NCI-H2171 (cell line): ENCODE measurements at regions not wholly inside any gene's neighbourhood (a gene's known extent, or its start where the extent isn't known, plus 50 kb on each side); places are given as distances from the start of the nearest gene placed in this dataset.

Experiments used
- DNase-seq: peaks from one replicate; lab custom pipeline; 2025; lab: John Stamatoyannopoulos, UW

DNA sequence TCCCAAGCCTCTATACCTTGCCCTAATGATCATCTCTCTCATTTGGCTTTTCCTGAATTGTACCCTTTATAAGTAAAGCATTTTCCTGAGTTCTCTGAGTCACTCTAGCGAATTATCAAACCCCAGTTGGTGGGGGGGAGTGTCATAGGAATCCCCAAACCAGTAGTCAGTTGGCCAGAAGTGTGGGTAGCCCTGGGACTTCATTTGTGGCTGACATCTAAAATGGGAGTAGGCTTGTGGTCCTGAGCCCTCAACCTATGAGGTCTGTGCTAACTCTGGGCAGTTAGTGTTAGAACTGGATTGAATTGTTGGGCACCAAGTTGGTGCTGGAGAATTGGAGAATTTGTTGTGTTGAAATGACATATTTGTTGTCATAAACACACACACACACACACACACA, 91.3 kb downstream of the BBS10 start:
- no peak for DNase-seq

DNA sequence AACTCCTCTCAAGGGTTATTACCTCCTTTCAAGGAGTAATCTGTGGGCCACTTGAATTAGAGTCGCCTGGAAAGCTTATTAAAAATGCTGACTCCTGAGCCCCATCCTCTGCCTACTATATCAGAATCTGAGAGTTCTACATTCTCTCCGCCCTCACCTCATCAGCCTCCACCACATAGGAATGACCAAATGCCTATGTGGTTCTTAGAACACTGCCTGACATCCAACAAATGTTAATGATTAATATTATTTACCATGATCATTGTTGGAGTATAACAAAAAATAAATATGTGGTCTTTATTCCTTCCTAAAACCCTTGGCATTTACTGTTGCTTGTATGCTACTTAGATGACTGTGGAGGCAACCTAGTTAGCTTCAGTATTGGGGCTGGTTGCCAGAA, 91.9 kb downstream of the BBS10 start:
- DNase-seq = no peak

DNA sequence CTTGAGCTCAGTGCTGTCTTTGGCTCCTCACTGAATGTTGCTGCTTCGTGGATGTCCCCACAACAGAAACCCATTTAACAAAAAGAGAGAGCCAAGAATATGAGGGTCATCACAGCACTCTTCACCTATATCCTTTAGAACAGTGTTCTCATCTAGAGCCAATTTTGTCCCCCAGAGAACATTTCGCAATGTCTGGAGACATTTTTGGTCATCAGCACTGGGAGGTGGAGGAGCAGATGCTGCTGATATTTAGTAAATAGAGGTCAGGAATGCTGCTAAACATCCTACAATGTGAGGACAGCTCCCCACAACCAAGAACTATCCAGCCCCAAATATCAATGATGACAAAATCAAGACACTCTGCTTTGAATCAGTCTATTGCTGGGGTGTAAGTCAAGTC, 92.5 kb downstream of the BBS10 start:
- no peak for DNase-seq

DNA sequence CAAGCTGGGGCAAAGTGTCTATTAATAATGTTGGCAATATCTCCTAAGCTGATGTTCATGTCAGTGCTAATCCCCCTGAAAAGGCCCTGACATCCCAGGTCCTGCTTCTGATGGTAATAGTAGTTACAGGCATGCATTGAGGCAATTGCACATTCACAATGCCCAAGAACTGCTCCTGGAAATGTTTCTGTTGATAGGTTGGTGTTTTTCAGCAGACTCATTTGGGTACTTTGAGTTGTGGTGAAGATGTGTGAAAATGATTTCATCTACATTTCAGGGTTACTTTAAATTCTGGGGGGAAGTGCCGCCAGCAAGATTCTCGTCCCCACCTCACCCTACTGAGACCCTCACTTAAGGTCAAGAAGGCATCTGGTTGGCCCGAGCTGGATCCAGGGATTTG, 92.9 kb downstream of the BBS10 start:
- no peak for DNase-seq

DNA sequence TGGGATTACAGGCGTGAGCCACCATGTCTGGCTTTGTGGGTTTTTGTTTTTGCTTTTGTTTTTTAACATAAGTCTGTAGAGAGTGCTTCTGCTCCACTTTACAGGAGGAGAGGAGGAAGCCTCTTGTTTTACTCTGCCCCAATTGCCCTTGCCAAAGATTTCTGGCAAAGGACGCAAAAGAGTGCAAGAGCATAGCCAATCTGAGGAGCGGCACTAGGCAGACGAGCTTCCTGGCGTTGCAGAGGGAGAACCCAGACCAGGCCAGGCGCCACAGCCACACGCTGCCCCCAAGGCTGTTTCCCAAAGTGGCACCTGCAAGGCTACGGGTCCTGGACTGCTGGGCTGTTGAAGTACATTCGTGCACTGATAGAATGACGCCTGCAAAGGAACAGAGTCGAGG, 96.2 kb downstream of the BBS10 start:
- DNase-seq = no peak

DNA sequence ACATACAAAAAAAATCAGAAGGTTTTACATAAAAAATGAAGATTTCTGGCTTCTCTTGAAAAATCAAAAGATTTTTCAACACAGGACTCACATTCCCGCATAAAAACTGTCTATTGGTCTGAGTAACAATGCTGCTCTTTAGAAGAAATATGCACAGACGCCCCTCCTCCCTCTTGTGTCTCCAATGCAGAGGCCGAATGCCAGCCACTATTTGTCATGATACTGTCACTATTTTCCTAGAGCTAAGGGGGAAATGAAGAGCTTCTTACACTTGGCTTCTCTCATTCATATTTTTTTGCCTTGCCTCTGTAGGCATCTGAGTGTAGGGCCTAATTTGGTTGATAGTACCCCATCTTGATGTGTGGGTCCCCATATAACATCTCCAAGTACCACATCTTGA, 98.0 kb downstream of the BBS10 start:
- DNase-seq = no peak

DNA sequence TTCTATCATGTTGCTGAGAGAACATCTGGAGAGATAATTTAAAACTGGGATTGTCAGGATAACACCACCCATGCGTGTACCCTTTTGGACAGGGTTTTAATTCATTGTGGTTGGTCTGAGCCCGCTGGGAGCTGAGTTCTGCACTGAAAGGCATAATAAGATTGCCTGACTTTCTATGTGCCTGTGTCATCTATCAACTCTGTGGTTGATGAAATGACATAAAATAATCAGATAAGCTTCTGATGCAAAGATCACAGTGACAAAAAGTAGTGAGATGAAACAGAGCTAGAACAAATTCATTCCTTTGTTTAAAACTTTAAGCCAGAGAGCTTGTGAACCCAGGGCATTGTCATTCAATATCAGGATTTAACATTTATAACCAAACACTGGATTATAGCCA, 98.7 kb downstream of the BBS10 start:
- DNase-seq = no peak

DNA sequence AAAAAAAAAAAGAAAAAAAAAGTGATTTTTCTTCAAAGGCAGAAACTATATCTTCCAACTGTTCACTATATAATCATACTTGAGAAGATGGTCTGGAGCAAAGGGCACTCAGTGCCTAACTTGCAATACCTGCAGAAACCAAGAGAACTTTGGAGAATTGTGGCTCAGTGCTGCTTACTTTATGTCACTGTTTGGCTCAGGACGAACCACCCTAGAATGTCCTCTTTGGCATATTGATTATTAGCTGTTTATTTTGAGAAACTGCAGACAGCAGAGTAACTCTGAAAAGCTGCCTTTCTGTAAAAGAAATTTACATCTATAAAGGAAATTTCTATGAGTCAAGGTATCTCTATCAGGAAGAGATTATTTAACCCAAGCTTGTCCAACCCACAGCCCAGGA, 100.2 kb downstream of the BBS10 start:
- DNase-seq = no peak

DNA sequence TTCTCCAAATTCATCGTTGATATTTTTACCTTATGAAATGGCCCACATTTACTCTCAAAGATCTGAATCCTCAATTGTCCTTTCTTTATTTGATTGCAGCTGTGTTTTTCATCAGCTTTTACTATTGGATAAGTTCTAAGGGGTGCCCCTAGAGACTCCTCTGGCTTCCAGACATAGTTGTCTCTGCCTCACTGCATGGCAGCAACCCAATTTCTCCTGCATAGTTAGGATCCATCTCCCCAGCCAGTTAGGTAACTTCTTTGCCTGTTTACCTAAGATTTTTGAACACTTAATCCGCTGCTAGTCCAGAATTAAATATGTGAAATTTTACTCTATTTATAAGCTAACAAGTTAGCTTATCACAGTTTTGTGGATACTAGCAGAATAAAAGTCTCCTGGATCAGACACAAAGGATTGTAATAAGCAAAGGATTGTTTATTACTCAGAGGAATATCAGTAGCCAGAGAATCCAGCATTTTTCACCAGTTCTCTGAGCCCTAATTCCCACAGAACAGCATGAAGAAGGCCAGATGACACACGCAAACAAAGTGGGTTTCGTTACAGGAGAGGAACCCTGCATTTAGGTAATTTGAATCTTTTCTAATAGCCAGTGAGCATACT, 101.1 kb downstream of the BBS10 start:
- no peak for DNase-seq

DNA sequence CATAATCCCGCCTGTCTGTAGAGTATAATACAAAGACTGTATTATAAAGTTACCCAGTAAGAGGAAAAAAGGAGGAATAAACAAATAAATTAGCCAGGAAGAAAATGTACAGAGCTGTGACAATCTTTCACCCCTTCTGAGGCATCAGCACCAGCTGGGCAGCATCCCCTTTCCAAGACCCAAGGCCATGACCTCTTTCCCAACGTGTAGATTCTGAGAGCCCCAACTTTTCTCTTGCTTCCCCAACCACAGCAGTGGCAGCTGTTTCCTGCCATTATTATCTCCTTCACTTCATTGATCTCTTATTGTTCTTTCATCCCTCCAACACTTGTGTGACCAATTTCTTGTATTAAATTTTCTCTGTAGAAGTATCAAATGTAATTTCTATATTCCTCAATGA, 101.6 kb downstream of the BBS10 start:
- no peak for DNase-seq

DNA sequence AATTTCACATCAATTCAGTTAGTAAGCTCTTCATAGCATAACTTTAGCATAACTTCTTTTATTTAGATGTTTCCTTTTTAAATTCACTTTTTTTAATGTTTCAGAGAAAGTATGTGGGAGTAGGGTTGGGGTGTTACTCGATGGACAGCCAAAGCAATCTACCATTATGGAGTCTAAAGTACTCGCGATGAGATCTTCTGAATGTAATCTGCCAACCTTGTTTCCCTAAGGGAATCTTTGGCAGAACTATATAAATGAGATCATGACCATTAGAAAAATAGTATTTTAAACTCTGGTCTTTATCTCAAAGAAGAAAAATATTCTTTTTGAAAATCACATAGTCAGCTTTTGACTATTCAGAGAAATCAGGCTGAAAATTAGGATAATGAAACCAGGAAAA, 103.9 kb downstream of the BBS10 start:
- no peak for DNase-seq

DNA sequence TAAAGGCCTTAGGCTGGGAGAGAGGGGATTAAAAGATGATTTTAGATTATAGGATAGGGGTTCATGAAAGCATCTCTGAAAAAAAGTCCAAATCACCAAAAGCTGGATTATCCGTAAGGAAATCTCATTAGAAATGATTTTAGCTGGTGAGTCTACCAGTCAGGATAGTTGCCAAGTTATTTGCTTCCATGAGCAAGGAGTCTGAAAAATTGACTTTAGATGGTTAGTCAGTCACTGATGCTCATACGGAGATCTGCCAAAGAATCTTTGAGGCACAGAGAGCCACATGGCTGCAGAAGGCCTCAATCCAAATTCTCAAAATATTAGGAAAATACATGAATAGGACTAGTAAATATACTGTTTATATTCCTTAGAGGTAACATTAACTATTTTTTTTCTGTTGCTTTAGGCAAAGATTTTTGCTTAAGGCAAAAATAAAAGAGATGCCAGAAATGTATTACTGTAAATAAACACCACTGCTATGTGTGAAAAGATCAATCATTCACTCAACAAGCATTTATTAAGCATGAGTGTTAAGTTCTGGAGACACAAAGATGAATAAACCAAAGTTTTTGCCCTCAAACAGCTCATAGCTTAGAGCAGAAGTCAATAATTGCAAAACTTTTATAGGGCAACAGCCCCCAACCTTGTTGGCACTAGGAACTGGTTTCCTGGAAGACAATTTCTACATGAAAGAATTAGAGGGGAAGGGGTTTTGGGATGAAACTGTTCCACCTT, 105.2 kb downstream of the BBS10 start:
- no peak for DNase-seq

DNA sequence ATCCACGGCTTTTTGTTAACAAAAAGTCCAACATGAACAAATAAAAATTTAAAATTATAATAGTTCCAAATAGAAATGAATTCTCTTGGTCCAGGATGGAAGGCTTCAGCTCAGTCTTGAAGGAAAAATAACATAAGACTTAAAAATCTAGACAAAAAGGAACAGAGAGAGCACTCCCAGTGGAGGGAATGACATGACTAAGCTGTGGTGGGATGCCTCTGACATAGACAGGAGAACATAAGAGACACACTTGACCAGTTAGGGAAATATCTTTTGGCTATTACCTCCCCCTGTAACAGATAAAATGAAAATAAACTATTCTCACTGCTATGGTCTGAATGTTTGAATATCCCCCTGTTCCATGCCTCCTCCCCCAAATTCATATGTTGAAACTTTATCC, 106.8 kb downstream of the BBS10 start:
- DNase-seq = no peak

DNA sequence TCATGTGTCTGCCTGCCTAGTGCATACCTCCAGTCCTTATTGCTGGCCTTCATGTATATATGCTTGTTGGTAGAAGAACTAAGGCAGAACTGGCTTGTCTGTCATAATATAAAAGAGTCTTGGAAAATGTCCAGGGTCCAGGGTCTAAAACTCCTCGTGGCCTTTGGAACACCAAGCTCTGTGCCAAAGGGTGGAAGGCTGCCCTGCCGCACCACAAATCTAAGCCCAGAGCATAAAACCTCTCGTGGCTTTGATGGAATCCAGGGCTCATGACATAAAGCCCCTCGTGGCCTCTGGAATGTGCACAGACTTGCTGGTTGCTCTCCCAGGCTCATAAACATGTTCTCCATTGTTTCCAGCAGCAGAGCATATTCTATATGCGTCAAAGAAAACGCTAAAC, 107.9 kb downstream of the BBS10 start:
- no peak for DNase-seq

DNA sequence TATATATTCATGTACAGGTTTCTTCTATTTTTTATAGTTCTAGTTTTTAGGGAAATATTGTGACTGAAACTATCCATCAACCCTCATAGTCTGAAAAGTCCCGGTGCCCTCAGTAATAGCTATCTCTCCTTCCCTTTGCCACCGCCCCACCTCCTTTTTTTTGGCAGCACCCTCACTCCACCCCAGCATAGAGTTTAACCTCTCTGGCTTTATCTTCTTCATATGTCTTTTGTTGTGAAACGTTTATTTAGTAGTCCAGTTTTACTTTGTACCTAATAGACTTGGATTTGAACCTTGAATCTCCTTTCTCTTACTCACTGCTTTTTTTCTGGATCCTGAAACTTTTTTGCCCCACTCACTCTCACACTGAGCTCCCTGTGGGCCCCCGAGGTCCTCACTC, 109.5 kb downstream of the BBS10 start:
- DNase-seq = no peak

DNA sequence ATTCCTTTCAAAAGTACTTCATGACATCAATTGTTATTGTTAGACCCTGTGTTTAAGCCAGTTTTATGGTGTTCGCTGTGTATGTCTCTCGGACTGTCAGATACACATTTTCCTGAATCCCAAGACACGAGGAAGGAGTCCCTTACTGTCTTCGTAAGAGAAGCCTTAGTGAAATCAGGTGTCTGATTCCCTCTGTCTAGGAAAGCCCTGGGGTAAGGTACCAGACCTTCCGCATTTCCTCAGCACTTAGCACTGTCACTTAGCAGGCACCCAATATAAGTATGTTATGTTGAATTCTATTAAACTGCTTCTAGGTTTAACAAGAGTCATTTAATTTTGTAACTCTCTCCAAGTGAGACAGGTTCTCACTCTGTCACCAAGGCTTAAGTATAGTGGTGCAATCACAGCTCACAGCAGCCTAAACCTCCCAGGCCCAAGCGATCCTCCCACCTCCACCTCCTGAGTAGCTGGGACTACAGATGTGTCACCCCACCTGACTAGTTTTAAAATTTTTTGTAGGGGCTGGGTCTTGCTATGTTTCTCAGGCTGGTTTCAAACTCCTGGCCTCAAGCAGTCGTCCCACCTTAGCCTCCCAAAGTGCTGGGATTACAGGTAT, 111.0 kb downstream of the BBS10 start:
- DNase-seq = no peak

DNA sequence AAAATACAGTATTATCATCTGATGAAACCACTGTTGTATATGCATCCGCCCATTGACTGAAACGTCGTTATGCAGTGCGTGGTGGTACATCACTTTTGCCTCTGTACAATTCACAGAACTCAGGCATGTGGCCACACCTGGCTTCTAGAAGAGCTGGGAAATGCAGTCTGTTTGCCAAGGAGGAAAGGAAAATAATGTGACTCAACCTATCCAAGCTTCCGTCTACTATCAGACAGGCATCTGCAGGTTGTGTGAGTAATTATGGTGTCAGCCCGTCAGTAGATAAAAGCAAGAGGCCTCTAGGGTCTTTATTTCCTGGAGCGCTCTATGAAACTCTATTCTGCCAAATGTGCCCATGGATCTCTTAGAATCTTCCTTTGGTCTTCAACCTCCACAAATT, 111.6 kb downstream of the BBS10 start:
- no peak for DNase-seq

DNA sequence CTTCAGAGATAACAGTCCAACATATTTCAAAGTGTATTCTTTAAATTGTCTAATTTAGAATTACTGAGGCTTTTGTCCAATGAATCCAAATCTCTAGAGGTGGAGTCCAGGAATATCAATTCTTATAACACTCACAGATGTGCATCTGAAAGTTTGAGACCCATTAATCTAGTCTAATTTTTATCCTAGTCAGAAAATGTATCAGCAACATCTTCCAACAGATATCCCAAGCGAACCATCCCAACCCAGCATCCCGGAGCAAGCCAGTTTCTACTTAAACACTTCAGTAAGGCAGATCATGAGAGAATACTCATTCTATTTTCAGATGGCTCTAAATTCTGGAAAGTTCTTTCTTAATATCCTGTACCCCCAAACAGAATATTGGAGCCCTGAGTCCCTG, 113.5 kb downstream of the BBS10 start:
- no peak for DNase-seq

DNA sequence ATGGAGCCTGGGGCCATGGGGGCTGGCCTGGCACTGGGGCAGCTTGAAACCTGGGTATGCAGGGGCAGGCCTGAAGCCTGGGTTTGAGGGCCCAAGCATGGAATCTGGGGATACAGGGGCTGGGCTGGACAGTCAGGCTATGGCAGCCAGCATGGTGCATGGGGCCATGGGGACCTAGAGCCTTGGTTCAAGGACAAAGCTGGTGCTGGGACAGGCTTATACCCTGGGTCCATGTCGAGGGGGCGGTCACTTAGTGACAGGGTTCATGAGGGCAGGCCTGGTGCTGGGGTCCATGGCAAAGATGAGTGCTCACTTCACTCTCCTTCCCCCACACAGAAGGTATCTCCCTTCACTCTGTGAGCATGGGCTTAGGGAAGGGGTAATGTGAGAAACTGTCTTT, 116.2 kb downstream of the BBS10 start:
- DNase-seq = no peak

DNA sequence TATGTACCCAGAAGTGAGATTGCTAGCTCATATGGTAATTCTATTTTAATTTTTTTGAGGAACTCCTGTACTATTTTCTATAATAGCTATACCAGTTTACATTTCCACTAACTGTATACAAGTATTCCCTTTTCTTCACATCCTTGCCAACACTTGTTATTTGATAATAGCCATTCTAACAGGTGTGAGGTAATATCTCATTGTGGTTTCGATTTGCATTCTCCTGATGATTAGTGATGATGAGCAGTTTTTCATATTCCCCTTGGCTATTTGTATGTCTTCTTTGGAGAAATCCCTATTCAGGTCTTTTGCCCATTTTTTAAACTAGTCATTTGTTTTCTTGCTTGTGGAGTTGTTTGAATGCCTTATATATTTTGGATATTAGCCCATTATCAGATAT, 121.3 kb downstream of the BBS10 start:
- DNase-seq = no peak

DNA sequence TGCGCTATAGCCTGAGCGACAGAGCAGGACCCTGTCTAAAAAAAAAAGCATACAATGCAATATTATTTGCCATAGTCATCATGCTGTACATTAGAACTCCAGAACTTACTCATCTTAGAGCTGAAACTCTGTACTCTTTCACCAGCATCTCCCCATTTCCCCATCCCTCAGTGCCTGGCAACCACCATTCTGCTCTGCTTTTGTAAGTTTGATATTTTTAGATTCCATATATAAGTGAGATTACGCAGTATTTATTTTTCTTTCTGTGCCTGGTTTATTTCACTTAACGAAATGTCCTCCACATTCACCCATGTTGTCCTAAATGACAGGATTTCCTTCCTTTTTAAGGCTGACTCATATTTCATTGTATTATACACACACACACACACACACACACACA, 121.8 kb downstream of the BBS10 start:
- DNase-seq = no peak

DNA sequence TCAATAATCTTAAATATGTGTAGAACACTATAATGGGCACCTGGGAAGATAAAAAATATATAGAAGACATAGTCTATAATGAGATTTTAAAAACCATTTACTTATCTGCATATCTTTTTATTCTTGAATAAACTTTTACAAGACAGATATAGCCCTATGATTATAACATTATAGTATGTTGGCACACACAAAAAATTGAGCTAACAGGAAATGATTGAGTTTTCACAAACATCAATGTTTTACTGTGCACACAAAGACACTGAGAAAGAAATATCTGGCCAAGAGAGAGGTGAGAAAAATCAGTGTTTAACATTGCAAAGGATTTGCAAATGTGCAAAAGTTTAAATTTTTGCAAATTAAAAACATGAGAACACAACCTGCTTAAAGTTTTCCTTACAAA, 124.3 kb downstream of the BBS10 start:
- DNase-seq = no peak

DNA sequence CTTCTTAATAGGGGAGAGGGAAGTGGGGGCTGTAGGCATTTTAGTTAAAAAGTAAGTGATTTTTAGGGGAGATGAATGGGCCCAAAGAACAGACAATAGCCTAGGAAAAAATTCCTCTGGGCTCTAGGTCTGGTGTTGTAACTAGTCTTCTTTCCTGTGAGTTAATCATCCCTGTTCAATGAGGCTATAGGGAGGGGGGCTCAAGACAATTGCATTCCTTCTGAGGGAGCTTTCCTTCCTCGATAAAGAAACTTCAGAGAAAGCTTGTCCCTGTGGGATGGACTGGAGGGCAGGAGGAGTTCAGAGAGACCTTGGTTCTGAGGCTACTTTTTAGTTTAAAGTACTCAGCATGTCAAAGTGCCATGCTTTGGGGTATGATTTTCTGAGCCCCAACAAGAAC, 127.2 kb downstream of the BBS10 start:
- DNase-seq = no peak

DNA sequence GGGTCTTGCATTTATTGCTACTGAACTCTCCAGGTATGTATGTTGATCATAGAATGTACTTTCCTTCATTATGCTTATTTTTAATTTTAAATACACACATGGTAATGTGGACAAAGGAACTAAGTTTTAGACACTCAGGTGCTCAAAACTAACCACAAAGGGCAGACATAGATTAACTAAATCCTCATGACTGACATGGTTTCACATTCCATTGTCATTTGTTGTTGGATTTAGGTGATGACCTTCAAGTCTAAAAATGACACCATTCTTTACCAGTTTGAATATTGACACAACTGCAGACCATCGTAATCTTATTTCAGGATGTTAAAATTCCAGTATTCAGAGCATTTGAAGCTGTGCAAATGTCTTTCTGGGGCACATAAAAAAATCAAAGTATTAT, 128.4 kb downstream of the BBS10 start:
- no peak for DNase-seq
